NCI-H526 (cell line): ENCODE measurements at regions not wholly inside any gene's neighbourhood (a gene's known extent, or its start where the extent isn't known, plus 50 kb on each side); places are given as distances from the start of the nearest gene placed in this dataset.
A peak's percentile ranks its signal among the peaks of the same experiment; 100 is the strongest.

ENCODE experiments used
- DNase-seq, 2 experiments: peaks; one replicate each; lab custom pipeline; 2025; lab: John Stamatoyannopoulos, UW

DNA sequence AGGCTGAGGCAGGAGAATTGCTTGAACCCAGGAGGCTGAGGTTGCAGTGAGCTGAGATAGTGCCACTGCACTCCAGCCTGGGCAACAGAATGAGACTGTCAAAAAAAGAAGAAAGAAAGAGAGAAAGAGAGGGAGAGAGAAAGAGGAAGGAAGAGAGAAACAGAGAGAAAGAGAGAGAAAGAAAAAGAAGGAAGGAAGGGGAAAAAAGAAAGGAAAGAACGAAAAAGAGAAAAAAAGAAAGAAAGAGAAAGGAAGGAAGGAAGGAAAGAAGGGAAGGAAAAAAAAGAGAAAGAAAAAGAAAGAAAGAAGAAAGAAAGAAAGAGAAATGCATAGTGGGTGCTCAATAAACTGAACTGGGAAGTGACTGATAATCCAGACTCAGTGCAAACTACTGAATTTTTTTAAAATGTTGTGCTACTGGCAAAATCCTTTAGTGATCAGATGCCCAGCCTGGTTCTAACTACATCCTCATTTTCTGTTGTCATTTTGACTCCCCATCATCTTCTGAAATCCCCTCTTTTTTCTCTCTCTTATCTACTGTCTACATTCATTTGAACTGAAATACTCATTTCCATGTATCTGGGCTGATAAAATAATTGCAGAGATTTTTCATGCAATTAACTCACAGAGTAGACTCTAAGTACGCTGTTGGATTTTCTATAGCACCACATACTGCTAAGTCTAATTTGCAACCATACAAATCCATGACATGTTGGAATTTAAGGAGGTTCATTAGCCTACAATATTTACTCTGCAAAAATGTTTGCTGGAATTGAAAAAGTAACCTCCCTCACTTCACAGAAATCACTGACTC lies 85.3 kb upstream of the HIVEP1 start:
- no peak for DNase-seq

DNA sequence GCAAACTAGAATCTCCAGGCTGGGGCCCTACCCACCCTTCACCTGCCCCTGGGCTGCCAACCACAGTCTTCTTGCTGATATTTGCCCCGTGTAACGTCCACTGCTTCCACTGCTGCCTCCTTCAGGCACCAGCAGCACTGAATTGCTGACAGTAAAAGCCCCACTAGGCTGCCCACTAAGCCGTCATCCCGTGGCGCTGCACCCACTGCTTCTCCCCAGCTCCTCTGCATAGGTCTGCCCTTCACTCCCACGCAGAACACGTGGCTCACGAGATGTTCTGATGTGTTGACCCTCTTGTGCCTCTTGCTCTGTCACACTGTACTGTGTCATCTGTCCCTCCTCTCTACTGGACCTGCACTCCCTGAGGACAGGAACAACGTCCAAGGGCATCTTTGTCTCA lies 86.3 kb upstream of the HIVEP1 start:
- DNase-seq, result peak; percentile 49 to 82

DNA sequence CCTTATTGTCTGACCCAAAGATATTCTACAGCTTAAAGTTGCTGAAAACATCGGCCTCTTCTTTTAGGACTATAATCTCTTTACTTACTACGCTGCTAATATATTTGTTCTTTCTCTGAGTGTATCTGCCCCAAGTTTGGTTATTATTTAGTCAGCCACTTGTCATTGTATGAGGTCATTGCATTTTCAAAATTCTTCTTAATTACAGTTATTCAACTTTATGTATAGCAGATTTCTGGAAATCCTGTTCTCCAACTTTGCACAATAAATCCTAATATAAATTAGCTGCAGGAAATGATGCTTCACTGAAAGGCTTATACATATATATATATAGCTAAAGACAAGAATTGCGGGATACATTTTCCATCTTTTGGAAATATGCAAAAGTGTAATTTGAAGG lies 88.5 kb upstream of the HIVEP1 start:
- DNase-seq, result no peak

DNA sequence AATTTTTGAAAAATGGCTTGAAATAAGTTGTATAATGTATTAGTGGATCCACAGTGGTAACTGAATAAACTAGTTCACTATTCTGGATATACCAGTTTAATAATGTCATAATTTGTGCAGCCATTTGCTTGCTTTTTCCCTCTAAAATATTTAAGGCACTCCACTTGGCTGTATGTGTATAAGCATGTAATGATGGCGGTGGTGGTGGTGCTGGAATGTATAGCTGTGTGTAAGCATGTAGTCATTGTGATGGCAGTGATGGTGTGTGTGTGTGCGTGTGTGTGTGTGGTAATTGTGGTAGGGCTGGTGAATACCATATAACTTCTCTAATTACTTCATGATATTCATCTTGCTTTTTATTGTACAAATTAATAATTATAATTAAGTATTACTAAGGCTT lies 89.2 kb upstream of the HIVEP1 start:
- DNase-seq, result no peak

DNA sequence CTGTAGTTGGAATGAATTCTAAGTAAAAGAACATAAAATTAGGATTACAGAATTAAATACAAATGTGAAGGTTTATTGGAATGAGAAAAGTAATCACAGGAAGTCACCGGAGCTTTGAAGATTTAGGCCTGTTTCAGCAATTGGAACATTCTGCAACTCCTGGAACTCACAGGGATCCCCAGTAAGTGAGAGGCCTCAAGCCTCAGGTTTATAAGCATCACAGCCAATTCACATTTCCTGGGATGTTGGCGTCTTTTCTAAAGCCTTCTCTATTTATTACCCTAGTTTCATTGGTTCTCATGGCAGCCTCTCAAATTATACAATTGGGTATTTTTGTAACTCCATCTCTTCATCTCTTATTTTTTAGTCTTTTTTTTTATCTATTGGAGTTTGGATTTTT lies 90.4 kb upstream of the HIVEP1 start:
- DNase-seq, result no peak

DNA sequence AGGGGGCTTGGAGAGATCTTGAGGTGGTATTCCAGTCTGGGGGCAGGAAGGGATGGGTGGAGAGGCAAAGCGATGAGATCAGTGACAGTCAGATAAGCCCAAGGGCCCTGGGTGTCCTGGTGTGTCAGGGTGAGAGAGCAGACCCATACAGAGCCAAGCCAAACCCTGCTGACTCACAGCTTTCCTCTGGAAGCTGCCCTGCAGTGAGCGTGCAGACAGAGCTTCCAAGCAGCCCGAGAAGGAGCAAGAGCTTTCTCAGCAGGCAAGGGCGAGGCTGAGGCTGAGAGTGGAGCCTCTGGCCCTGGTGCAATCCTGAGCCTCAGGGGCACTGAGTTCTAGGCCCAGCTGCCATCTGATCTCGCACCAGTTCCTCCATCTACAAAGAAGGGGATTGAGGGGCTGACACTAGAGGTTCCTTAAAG lies 91.1 kb upstream of the HIVEP1 start:
- no peak for DNase-seq

DNA sequence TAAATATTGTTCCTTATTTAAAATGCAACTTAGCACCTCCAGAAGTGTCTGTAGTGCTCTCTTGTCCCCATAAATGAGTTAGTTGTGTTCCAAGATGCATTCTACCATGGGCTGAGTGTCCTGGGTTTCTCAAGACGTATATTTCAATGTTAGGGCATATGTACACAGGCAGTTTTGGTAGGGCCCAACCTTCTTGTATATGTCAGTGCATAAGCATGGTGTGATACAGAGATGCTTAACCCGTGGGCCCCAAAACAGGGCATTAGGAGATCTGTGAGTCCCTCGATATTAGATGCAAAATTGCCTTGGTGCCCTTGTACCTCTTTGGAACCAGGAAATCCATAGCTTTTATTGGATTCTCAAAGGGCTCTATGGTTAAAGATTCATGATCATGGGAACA lies 91.5 kb upstream of the HIVEP1 start:
- DNase-seq, result no peak

DNA sequence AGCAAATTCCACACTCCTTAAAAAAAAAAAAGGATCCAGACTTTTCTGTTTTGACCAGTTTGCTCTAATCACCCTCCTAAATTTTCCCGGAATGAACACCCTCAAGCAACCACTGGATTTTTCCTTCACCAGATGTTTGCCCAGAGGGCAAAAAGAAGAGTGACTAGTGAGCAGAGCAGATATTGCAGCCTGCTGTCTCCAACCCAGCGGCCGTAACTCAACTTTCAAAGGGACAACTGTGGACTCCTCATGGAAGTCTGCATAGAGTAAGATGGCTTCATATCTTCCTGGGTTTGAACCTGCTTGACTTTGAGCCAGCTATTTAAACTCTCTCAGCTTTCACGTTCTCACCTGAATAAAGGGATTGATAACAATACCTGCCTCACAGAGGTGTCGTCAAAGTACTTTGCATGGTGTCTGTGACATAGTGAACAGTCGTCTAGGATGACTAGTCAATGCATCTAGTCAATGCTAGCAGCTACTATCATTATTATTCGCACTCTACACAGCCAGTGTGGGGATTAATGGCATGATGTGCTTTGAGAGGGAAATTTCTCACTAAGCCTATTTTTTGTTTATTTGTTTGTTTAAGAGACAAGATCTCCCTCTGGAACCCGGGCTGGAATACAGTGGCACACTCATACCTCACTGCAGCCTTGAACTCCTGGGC lies 92.2 kb upstream of the HIVEP1 start:
- peak in 1 of 2 experiments; percentile 31 for DNase-seq

DNA sequence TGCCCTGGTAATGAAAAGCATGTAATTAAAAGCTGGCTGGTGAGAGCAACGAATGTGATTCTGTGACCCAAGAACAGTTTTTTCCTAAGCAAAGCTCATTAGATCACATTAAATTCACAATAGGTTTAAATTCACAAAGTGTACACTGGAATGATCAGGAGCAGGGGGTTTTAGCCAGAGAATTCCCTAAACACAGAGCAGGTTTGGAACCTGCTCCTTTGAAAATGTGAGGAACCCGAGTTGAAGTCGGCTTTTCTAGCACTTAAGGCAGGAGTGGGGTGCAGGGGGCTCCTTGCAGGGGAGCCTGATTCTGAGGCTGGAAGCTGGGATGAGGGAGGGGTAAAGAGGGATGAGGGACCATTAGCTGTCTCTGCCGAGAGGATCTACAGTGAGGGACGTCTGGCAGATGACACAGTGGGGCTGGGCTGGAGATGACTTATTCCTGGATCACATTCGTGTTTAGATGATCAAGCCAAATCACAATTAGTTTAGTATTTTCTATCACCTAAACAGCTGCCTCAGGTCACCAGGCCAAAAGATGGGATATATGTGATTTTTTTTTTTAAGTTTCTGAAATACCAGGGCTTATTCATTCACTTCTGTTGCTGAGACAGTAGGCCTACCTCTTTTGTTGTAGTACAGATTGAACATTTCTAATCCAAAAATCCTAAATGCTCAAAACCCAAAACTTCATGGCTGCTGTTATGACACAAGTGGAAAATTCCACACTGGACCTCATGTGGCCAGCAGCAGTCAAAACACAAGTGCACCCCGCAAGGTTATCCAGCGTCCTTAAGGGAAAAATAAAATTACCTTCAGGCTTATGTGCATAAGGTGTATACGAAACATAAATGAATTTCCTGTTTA lies 93.1 kb upstream of the HIVEP1 start:
- no peak for DNase-seq

DNA sequence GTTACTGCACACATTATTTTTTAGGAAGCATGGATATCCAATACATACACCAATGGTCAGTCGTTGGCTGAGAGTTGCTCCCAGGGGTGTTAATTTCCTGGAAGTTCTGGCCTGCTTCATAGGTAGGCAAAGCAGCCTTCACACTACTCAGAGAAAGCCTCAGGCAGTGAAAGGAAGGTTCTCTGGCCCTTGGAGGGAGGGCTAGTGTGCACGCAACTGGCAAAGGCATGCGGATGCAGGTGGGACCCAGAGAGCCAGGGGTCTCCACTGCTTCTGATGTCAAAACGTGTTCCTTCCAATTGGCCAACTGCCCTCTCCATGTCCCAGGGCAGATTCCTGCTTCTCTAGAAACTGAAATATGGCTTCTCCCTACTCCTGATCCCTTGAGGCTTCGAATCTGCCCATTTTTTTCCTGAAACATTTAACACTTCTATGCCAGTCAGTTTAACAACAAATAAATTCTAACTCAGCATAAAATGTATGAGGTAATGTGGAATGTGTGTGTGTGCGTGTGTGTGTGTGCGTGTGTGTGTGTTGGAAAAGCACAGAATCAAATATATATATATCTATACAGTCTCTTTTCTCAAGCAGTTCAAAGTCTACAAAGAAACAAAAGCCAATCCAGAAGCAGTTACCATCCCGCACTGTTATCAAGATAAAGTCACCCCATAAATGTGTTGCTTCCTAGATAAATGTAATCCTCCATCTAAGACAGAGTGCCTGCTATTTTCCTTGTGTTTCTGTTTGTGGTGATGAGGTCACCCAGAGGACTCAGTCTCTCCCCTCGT lies 94.0 kb upstream of the HIVEP1 start:
- DNase-seq, result no peak

DNA sequence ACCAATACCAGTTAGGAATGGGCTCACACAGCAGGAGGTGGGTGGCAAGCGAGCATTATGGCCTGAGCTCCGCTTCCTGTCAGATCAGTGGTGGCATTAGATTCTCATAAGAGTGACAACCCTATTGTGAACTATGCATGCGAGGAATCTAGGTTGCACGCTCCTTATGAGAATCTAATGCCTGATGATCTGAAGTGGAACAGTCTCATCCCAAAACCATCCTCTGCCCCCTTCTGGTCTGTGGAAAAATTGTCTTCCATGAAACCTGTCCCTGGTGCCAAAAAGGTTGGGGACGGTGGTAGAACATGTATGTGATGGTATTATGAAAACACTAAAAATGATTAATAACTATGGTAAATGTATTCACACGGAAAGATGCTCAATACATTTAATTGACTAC lies 99.7 kb upstream of the HIVEP1 start:
- DNase-seq, result no peak

DNA sequence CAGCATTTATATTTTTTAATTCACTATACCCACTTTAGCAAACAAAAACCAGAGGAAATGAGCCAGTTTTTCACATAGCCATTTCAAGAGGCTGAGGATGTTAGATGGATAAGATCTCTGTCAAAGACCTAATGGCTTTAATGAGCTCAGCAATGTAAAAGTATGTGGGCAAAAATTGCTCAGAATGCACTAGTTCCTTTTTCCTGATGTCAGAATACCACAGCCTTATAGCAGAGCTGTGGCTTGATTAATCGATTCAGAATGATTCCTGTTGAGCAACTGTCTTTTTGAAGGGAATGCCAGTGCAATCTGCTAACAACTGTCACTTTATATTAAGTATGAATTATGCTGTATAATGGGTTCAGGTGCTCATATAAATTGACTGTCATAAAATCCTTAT lies 100.6 kb upstream of the HIVEP1 start:
- no peak for DNase-seq

DNA sequence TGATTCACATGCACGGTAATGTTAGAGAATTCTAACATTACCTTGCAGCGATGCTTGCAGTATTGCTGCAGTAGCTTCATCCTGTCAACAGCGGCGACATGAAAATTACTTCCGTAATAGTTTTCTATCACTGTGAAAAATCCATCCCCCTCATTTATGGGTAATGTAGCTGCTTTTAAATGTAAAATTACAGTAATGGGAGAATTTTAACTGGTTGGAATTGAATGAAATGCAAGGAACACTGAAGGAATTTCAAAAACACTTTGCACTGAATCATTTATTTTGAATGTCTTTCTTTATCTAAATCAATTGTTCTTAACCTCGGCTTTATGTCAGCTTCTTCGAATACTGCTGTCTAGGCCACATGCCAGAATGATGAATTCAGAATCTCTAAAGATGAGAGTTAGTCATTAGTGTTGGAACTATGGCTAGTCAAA lies 102.4 kb upstream of the HIVEP1 start:
- DNase-seq, result no peak

DNA sequence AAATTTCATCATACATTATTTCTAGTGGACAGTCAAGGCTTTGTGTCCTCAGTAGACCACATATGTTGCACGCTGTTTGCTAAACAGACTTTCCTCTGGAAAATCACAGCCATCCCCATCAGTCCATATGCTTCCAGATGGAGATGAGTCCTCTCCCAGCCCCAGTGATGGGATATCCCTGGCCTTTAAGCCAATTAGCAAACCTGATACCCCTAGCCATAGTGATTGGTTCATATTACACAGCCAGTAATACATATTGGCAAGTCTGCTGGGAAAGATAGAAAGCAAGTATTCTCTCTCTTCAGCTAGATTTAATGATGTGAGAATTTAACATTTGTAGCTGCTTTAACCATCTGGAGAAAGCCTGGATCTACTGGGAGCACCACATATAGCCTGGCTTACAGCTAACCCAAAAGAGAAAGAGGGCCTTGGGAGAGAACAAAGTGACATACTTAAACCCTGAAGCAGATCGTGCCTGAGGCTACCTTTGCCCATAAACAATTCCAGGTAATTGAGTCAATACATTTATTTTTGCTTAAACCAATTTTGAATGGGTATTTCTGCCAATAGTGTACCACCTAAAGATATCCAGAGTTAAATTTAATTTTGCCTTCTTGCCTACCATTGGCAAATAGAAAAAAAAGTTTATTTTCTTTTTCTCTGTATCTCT lies 103.5 kb upstream of the HIVEP1 start:
- DNase-seq, result no peak

DNA sequence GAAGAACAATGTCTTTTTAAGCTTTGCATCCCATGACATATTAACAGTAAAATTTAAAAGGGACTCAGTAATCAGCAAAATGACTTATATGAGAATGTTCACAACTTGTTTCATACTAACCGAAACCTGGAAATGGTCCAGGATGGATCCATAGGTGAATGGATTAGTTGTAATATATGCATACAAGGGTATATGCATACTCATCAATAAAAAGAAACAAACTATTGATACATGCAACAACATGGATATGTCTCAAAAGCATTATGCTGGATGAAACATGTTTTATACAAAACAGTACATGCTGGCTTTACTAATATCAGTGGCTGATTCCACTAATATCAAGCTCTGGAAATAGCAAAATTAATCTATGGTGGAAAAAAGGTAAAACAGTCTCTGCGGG lies 108.5 kb upstream of the HIVEP1 start:
- no peak for DNase-seq

DNA sequence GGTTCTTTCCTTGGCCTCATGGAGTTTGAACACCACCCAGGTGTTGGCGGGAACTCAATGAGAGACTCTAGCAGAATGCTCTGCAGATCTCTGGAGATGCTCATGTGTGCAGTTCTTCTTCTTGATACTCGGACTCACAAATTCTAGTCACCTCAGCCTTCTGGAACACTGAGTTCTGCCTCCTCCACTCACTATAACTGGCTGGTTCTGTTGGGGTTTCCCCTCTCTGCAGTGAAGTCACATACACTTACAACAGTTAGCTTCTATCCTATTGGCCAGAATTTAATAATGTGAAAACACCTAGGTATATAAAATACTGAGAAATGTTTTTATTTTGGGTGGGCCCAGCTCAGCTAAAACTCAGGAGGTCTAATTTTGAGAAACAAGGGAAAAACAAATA lies 109.6 kb upstream of the HIVEP1 start:
- DNase-seq, result no peak

DNA sequence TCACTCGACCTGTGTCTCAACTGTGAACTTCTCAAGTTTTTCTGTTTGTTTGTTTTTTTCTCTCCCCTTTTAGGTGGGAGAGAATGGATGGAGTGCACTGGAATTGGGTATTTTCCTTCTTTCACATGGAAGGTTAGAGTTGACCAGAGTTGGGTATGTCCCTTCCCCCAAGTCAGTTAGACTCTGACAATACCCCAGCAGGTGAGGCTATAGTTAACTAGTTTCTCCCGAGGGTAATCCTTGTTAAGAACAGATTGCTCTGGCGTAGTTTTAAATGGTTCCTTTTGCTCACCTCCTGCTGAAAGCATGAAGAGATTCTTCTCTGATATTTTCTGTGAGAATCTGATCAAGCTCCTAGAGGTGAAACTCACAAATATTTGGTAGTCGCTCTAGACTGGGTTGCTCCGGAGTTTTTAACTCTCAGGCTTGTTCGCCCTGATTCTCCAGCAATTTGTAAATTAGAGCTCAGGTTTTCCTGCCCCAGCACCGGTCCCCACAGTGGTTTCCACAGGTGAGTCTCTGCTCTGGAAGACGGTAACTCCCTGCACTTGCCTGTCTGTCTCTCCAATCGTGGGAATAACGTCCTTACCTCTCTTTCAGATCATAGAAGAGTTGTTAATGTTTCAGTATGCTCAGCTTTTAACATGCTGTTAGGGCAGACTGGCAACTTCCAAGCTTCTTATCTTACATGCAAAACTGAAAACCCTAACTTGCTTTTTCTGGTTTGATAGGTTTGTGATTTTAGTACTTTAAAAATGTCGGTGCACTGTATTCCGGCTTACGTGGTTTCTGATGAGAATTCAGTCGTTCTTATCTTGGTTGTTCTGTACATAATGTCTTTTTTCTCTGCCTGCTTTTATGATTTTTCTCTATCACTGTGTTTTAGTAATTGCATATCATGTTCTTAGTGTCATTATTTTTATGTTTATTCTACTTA lies 111.2 kb upstream of the HIVEP1 start:
- no peak for DNase-seq

DNA sequence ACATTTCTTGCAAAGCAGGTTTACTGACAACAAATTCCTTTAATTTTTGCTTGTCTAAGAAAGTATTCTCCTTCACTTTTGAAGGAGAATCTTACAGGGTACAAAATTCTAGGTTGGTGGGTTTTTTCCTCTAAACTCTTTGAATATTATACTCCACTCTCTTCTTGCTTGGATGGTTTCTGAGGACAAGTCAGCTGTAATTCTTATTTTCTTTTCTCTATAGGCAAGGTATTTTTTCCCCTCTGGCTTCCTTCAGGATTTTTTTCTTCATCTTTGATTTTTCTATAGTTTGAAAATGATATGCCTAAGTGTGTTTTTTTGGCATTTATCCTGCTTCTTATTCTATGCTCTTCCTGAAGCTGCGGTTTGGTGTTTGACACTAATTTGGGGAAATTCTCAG lies 112.5 kb upstream of the HIVEP1 start:
- no peak for DNase-seq

DNA sequence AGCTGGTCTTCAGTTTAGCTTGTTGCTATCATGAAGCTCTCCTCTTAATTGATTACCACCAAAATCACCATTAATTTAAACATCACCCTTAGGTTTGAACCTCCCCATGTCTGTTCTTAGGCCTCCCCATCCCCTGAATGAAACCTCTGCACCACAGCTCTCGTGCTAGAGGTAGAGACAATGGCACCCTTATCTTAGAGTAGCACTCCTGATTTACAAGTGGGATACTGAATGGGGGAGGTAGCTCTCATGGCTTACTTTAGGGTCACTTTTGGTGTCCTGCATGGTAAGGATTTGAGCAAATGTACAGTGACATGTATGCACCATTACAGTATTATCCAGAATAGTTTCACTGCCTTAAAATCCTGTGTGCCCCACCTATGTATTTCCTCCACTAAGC lies 115.6 kb upstream of the ADTRP start:
- no peak for DNase-seq

DNA sequence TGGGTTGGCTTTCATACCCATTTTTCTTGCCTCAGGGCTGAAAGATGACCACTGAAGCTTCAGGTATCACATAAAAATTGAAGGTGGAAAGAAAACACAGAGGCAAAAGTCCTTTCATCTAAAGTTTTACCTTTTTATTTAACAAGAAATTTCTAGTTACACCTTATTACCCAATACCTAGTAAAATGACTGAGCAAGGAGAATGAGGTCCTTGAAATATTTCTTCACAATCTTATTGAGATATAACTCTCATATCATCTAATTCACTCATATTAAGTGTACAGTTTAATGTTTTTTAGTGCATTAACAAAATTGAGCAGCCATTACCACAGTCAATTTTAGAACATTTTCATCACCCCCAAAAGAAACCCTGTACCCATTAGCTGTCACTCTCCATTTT lies 112.9 kb upstream of the ADTRP start:
- DNase-seq, result no peak
